HG03108 (cell line): ENCODE measurements at regions not wholly inside any gene's neighbourhood (a gene's known extent, or its start where the extent isn't known, plus 50 kb on each side); places are given as distances from the start of the nearest gene placed in this dataset.

ENCODE experiments used
- ATAC-seq: cut with Tn5 transposase; IDR thresholded peaks from one replicate; pipeline ENCODE4 v1.9.1; 2021; ENCODE audit warnings: moderate library complexity; ENCODE audit not compliant: unreplicated experiment

- ATAC-seq, result no peak
These were observed 1518.2 kb upstream of the TMEFF2 start for GRCh38 chr2:193712912-193713311.

DNA sequence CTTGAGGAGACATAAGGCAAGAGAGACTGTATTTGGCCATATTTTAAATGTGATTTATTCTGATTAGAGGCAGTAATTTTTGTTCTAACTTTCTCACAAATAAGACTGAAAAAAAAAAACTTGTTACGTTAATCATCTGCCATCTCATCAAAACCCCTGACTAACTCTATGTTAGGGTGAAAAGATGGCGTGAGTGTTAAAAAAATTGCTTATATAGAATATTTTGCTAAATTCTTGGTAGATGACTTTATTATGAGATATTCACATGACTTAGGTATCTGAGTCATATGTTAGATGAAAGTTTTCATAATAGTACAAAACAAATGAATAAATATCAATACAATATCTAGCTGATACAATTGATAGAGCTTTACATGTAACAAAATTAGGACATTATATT lies 1508.7 kb upstream of the TMEFF2 start:
- no peak for ATAC-seq

DNA sequence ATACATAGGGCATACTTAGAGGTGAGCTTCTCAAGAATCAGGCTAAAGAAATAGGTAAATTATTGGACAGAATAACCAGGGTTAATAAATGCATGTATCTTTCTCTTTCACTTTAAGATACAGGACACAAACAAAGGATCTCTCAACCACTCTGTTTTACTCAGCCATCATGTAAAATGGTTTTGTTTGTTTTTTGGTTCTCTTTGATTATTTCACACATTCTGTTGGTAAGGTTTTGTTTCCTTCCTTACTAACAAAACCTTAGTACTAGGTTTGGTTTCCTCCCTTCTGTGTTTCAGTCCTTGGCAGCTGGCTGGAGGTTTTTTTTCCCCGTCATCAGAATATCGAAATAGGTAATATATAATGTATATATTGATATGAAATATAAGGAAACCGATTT lies 1506.8 kb upstream of the TMEFF2 start:
- ATAC-seq, result no peak

GRCh38 chr2:193695367-193695766 lies 1500.6 kb upstream of the TMEFF2 start:
- ATAC-seq, result no peak

- ATAC-seq, result no peak
These were observed 1499.0 kb upstream of the TMEFF2 start for GRCh38 chr2:193693758-193694157.

DNA sequence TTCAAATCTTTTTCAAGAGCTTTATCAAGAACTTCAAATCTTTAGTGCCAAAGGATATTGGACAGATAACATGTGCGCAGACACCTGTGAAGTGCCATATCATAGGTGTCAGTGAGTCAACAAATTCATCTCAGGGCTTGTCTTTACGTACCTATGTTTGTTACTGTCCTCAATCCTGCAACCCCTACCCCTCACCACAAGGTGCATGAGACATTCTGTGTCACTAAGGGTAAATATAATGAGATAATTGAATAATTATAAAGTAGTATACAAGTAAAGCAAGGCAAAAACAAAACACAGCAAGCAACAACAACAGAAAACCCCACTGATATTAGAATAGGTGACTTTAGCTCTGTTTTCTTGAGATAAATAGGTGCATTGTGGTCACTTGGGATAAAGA lies 1495.8 kb upstream of the TMEFF2 start:
- ATAC-seq, result no peak

GRCh38 chr2:193687195-193687594 lies 1492.5 kb upstream of the TMEFF2 start:
- ATAC-seq, result no peak

DNA sequence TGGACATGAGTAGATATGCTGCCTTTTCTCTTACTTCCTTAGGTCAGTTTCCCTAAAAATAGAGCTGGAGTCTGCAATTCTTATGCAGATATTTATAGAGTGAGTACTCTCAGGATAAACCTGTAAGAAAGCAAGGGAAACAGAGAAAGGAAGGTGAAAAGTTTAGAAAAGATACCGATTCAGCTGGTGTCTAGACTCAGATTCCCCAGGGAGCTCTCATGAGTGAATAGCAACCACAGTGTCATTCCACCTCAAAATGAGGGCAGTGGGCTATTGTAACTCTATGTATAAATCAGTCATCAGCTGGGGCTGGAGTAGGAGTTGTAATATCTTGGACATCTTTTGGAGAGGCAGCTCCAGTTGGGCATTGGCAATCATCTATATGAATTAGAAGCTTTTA lies 1485.1 kb upstream of the TMEFF2 start:
- no peak for ATAC-seq

GRCh38 chr2:193670478-193670877 lies 1475.7 kb upstream of the TMEFF2 start:
- ATAC-seq, result no peak

GRCh38 chr2:193668557-193669323 lies 1474.0 kb upstream of the TMEFF2 start:
- ATAC-seq, result no peak

GRCh38 chr2:193627927-193628272 lies 1433.2 kb upstream of the TMEFF2 start:
- ATAC-seq, result no peak

- no peak for ATAC-seq
These were observed 1432.6 kb upstream of the TMEFF2 start for GRCh38 chr2:193627187-193627926.

DNA sequence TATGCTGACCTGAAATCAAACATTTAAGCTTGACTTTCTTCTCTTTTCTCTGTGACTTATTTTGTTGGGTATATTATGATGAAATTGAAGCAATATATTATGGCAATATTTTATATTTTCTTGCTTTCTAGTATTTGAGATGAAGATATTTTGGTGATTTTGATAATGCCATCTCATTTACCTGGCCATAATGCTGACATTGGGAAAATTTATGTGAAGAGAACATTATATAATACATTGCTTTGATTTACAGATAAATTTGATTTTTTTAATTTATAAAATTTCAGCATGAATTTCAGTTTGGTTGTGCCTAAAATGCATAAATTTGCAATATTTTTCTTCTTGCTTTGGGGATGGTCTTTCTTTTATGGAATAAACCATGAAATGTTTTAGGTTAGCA lies 1413.7 kb upstream of the TMEFF2 start:
- no peak for ATAC-seq

- no peak for ATAC-seq
These were observed 1396.1 kb upstream of the TMEFF2 start for GRCh38 chr2:193590831-193591230.

DNA sequence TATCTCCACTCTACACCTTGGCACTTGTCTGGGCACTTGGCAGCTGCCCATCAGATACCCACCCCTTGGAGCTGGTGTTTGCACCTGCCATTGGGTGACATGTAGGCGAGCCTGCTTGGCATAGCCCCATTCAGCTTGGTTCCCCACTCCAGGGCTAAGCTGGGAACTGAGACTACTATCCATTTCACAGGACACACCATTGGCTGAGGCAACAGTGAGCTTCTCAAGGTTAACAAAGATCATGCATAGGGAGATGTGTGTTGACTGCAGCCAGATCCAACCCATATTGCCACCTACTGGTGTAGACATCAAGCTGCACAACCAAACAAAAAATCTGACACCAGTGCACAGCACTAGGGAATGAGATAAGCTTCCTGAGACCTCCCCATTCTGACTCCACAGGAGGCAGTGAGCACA lies 1389.8 kb upstream of the TMEFF2 start:
- no peak for ATAC-seq

GRCh38 chr2:193583638-193584400 lies 1389.1 kb upstream of the TMEFF2 start:
- ATAC-seq, result no peak

- ATAC-seq, result no peak
These were observed 1387.1 kb upstream of the TMEFF2 start for GRCh38 chr2:193581807-193582206.

GRCh38 chr2:193580176-193580950 lies 1385.6 kb upstream of the TMEFF2 start:
- ATAC-seq, result no peak

DNA sequence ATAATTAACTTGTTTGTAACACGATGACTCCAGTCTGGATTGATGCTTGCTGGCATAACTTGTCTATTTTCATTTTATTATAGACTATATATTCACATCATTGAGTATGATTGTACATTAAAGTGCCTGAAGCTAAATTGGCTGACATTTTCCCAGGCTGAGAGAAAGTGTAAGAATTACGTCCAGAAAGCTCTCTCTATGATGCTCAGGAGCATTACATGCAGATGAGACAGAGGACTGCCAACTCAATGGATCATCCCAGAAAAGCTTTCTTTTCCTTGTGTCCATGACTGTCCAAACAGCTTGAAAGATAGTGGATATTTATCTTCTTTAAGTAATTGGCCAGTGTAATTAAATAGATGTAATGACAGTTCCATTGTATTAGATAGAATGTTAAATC lies 1372.2 kb upstream of the TMEFF2 start:
- no peak for ATAC-seq

DNA sequence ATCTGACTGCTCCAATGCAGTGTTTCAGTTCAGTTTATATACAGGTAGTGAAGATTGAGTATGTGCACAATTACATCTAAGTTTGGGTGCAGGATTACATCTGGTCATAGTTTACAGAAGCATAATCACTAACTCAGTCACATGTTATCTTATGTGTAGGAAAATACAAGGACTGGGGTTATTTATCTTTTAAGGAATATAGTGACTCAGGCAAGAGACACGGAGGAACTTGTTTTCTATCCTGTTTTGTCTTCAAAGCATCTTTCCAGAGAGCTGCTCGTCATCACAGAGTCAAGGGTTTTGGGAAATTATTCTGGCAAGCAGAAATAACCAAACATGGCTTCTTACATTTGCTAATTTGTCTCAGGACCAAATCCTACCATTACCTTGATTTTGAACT lies 1371.5 kb upstream of the TMEFF2 start:
- no peak for ATAC-seq

DNA sequence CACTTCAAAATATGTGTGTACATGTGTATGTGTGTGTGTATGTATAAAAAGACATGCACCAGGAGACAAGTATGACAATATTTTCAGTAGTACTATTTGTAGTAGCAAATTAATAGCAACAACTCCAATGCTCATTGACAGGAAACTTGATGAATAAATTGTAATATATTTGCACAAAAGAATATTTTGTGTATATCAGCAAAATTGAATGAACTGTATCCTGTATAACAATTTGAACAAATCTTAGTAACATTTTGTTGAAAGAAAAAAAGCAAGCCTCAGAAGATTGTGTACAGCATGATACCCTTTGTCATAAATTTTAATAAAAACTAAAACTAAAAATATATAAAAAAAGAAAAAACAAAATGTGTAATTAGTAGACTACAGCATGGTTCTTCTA lies 1367.3 kb upstream of the TMEFF2 start:
- ATAC-seq, result no peak
